NAMALWA (cell line): ENCODE measurements at regions not wholly inside any gene's neighbourhood (a gene's known extent, or its start where the extent isn't known, plus 50 kb on each side); places are given as distances from the start of the nearest gene placed in this dataset.

Source experiments
- DNase-seq: peaks from one replicate; pipeline ENCODE4 v3.0.0-alpha.2; 2015; ENCODE audit warnings: low spot score

DNA sequence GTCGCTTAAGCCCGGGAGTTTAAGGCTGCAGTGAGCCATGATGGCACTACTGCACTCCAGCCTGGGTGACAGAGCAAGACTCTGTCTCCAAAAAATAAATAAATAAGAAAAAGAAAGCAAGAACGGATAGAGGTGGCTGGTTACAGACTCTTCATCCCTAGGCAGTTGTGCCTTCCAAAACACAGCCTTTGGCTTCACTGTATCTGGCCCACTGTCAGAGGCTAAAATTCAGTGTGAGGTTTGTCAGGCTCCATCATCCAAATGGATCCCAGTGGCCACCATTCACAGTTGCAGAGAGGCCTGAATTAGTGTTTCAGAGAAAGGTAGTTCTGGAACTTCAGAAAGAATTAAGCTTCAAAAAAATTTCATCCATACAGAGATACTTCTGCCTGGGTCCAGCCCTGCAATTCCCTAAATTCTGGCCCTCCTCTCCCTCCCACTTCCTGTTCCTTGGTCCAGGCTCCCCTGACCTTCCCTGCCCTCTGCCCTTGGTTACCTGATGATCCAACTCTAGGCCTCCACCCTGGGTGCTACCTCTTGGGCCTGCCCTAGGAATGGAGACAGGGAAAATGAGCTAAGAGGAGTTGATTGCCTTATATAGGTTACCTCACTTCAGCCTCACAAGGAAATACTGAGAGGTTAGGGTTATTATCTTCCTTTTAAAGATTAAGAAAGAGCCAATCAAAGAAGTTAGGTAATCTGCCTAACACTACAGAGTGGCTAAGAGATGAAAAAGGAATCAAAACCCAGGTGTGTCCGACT is 97.2 kb upstream of the SLC44A1 start:
- no peak for DNase-seq

GRCh38 chr9:105148328-105149006 is 96.0 kb upstream of the SLC44A1 start:
- DNase-seq = peak; percentile 21

DNA sequence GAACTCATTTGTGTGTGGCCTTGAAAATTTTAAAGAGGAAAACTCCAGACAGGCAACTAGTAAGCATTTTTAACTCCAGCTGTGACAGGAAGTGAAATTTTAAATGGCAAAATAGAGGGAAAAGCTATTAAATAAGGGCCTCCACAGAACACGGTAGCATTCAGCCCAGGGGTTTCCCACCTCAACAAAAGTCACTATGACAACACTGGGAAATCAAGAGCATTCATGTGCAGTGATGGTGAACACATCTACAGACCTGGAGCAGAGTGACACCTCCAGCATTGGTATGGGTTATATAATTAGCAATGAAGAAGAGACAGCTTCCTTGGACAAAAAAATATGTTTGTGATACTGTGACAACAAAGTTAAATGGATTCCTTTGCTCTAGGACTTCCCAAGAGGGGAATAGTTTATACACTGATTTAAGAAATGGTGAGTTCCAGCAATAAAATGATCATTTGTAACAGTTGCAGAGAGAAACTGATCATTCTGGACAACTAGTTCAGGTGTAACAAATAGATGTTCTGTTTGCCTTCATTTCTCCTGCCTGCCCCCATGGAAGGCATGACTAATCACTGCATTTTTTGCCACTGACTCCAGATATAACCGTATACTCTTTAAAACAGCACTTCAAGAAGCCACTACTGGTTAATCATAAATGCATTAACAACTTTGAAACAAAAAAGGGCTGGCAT is 93.3 kb upstream of the SLC44A1 start:
- DNase-seq = peak; percentile 20

GRCh38 chr9:105151686-105151995 is 92.8 kb upstream of the SLC44A1 start:
- no peak for DNase-seq

DNA sequence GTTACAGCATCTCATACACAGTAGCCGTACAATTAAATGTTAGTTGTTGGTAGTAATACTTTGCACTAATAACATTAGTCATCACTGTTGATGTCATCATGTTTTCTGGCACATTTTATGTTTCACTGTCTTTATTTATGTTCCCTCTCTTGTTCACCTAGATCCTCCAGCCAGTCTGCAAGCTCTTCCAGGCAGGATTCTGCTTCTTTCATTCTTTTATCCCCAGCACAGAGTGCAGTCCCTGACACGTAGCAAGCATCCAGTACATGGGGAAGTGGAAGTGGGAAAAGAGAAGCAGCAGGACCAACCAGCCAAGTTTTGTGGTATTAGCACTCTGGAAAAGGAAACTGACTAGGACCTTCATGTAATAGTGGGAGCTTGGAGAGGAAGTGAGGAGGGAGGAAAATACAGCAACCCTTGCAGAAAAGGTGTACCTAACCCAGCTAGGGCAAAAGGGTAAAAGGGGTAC is 89.7 kb upstream of the SLC44A1 start:
- DNase-seq = no peak

- DNase-seq = peak; percentile 76
Measured at GRCh38 chr9:105157171-105157583, 87.3 kb upstream of the SLC44A1 start.

DNA sequence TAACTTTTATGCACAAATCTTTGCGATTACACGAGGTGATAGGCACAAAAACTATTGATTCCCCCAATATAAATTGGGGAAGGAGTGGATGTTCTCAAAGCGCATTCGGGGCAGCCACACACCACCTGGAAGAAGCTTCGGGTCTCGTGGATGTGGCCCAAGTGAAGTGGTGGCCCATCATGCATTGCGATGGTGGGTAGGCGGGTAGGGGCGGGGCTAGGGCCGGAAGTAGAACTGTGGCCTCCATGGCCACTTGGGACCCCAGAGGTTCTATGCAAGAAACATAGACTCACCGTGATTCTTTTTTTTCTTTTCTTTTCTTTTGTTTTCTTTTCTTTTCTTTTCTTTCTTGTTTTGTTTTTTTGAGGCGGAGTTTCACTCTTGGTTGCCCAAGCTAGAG is 86.4 kb upstream of the SLC44A1 start:
- no peak for DNase-seq

DNA sequence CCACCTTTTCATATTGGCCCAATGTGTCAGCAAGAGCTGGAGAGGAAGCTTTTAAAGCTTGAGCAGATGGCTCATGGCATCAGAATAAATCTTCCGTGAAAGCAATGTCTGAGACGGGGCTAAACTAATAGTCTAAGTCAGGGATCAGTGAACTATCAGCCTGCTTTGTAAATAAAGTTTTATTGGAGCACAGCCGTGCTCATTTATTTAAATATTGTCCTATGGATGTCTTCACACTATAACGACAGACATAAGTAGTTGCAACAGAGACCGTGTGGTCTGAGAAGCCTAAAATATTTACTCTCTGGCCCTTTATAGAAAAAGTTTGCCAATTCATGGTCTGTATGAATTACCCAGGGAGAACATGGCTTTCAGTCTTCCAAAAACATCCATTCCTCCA is 85.6 kb upstream of the SLC44A1 start:
- DNase-seq = no peak

DNA sequence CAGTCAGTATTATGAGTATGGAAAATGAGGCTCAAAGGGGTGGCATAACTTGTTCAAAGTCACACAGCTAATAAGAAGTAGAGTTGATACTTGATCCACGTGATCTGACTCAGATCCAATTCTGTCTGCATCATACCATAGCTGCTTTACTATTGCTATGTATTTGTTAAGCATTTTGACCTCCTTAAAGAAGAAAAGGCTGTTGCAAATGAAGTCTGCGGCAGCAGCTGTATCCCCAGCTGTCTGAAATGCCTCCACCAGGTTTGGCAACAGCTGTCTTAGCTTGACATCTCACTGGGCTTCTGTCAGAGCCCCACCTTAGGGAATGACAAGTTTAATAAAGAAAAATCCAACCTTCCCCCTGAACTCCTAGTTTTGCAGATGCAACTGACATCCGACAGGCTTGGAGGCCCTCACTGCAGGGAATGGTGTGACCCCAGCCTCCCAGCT is 75.6 kb upstream of the SLC44A1 start:
- no peak for DNase-seq

- DNase-seq = no peak
Measured at GRCh38 chr9:105171076-105171475, 73.4 kb upstream of the SLC44A1 start.

- DNase-seq = no peak
Measured at GRCh38 chr9:105171589-105171988, 72.9 kb upstream of the SLC44A1 start.

GRCh38 chr9:105172436-105172835 is 72.0 kb upstream of the SLC44A1 start:
- DNase-seq = no peak

DNA sequence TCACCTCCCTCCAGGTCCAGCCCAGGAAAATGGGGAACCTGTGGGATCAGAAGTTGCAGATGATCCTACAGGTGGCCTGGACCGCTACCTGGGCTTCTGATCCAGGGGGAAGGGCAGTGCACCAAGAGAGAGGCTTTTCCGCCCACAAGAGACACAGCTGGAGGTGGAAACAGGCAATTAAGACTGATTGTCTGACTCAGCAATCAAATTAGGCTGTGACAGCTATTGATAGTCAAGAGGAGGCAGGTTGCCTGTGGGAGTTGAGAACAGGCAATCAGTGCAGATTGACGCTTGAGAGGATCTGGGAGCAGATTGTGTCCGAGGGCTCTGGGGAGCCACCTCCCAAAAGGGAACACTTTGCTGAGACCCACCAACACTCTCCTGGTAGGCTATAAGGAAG is 71.1 kb upstream of the SLC44A1 start:
- DNase-seq = no peak

DNA sequence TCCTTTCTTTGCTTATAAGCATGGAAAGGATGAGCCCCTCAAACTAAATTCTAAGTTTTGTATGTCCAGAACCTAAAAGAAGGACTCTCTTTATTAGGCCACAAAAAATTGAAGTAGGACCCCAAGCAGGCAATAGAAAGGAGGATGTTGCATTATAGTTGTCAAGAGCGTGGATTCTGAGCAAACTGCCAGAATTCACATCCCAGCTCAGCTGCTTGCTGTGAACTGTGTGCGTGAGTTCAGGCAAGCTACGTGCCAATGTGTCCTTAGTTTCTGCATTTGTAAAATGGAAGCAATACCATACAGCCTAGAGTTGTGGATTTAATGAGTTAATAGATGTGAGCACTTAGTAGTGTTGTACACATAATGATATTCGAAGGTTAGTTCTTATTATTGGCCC is 70.6 kb upstream of the SLC44A1 start:
- no peak for DNase-seq

- no peak for DNase-seq
Measured at GRCh38 chr9:105176194-105176593, 68.3 kb upstream of the SLC44A1 start.

- no peak for DNase-seq
Measured at GRCh38 chr9:105178076-105178475, 66.4 kb upstream of the SLC44A1 start.

DNA sequence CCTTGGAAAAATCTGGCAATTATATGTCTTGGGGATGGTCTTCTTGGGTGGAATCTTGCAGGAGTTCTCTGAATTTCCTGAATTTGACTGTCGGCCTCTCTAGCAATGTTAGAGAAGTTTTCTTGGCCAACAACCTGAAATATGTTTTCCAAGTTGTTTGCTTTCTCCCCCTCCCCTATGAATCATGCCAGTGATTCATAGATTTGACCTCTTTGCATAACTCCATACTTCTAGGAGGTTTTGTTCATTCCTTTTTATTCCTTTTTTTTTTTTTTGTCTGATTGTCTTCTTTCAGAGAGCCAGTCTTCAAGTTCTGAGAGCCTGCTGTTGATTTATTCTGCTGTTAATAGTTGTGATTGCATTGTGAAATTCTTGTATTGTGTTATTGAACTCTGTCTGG is 56.7 kb upstream of the SLC44A1 start:
- no peak for DNase-seq

DNA sequence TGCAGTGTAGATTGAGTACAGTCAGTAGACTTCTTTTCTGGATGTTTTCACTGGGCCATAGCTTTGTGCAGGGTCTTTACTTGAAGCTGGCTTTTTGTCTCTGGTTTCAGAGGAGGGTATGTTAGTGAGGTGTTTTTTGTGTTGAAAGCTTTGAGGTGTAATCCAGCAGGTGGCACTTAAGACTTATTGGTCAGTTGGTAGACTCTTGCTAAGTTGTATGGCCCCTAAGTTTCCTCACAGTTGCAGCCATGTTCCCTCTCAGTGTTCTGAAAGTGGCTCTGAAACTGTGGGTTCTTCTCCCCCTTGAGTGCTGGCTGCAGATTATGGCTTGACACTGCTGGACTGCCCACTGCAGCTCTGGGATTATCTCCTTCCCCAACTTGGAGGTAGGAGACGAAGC is 55.7 kb upstream of the SLC44A1 start:
- DNase-seq = no peak

DNA sequence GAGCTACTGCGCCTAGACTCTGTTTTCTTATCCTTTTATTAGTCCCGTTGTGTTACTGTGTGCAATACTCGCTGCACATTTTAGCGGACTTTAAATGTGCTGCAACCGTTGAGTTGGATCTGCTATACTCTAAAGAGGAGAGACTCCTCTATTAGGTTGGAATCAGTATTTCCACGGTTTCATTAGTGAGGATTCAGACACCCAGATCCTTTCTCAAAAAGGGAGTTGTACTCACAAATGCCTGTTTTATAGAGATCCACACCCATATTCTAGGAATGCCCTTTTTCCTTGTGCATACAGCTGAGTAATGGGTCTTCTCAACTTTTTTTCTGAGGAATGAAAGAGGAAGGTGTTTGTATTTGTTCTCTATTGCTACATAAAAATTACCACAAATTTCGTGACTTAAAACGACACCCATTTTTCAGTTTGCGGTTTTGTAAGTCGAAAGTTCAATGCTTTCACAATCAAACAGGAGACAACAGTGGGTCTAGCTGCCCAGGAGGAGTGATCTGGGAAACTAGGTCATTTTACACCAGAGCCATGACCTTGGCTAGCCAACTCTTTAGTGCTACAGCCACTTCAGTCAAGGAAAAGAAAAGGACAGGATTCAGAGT is 52.8 kb upstream of the SLC44A1 start:
- no peak for DNase-seq

GRCh38 chr9:105193560-105193959 is 50.9 kb upstream of the SLC44A1 start:
- no peak for DNase-seq

- no peak for DNase-seq
Measured at GRCh38 chr9:105194234-105194633, 50.2 kb upstream of the SLC44A1 start.
